MCF 10A (cell line): ENCODE measurements at regions not wholly inside any gene's neighbourhood (a gene's known extent, or its start where the extent isn't known, plus 50 kb on each side); places are given as distances from the start of the nearest gene placed in this dataset.

Experiments
- BruUV-seq: library from RNA; stranded (reverse); fragments of 400-500 nt; replicated peaks from 2 replicates; lab custom pipeline; 2021; lab: Mats Ljungman, UMichigan
- CTCF ChIA-PET: fragments of 300-600 bp; sonication (Branson Sonifier 250); formaldehyde crosslinking; extraction: SDS; loops from one replicate; lab custom pipeline; 2021; ENCODE audit warnings: antibody characterized with exemption, inconsistent platforms; lab: Yijun Ruan, JAX
- POLR2A ChIA-PET: fragments of 300-600, 350-650 bp; sonication (Branson Sonifier 250); formaldehyde crosslinking; extraction: SDS; loops from one replicate; lab custom pipeline; 2020; ENCODE audit warnings: antibody characterized with exemption, inconsistent platforms; lab: Yijun Ruan, JAX
- DNase-seq: peaks from one replicate; pipeline ENCODE4 v3.0.0-alpha.2; 2018; ENCODE audit not compliant: unreplicated experiment
- H3K27ac Mint-ChIP-seq: one replicate; pipeline ENCODE4 v1.8.0; 2022; ENCODE audit warnings: mild to moderate bottlenecking, low read depth, mixed read lengths; ENCODE audit not compliant: unreplicated experiment
- H3K27me3 Mint-ChIP-seq: one replicate; pipeline ENCODE4 v1.8.0; 2022; ENCODE audit warnings: mixed read lengths; ENCODE audit not compliant: insufficient read depth, unreplicated experiment
- H3K36me3 Mint-ChIP-seq: one replicate; pipeline ENCODE4 v1.8.0; 2022; ENCODE audit warnings: mild to moderate bottlenecking, moderate library complexity, mixed read lengths; ENCODE audit not compliant: insufficient read depth, unreplicated experiment
- H3K4me1 Mint-ChIP-seq: one replicate; pipeline ENCODE4 v1.8.0; 2022; ENCODE audit warnings: mixed read lengths; ENCODE audit not compliant: insufficient read depth, unreplicated experiment
- H3K4me3 Mint-ChIP-seq: one replicate; pipeline ENCODE4 v1.8.0; 2022; ENCODE audit warnings: mild to moderate bottlenecking, moderate library complexity, mixed read lengths; ENCODE audit not compliant: unreplicated experiment
- H3K9me3 Mint-ChIP-seq: one replicate; pipeline ENCODE4 v1.8.0; 2022; ENCODE audit warnings: mixed read lengths; ENCODE audit not compliant: unreplicated experiment
- intact Hi-C: fragments of 100-400 bp; cut with micrococcal nuclease; formaldehyde crosslinking; loops from 2 replicates; pipeline ENCODE4 v1.14.1; 2022
- TF ChIP-seq, protein P1 (sequence below): fragments of 200-600 bp; IDR thresholded peaks from one replicate; pipeline ENCODE4 v1.8.0; 2022; ENCODE audit warnings: antibody characterized with exemption, mild to moderate bottlenecking; ENCODE audit not compliant: unreplicated experiment

DNA sequence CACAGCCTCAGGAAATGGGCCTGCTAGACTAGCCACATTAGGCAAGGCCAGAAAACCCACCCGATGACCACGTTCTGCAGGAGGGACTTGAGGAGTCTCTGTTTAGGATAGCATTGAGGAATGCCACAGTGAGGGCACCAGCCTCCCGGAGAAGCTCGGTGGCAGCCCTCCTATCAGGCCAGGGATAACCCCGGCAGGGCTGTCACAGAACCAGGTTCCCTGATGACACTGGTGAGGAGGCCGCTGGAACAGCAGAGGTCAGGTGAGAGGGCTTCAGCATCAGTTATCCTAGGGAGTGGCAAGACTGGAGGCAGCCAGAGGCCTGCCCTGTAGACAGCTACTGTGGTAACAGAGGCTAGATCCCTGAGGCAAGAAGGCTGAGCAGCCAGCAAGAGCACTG lies 157.6 kb downstream of the MYLK4 start:
- Mint-ChIP-seq H3K27ac (no peak overlapping the region), H3K4me3 (no peak overlapping the region), H3K4me1 (no peaks in the 10 kb centered on the region), H3K9me3 (no peaks in the 10 kb centered on the region), H3K36me3 (no peaks in the 10 kb centered on the region), H3K27me3 (no peaks in the 10 kb centered on the region)
- TF ChIP-seq, protein P1, sequence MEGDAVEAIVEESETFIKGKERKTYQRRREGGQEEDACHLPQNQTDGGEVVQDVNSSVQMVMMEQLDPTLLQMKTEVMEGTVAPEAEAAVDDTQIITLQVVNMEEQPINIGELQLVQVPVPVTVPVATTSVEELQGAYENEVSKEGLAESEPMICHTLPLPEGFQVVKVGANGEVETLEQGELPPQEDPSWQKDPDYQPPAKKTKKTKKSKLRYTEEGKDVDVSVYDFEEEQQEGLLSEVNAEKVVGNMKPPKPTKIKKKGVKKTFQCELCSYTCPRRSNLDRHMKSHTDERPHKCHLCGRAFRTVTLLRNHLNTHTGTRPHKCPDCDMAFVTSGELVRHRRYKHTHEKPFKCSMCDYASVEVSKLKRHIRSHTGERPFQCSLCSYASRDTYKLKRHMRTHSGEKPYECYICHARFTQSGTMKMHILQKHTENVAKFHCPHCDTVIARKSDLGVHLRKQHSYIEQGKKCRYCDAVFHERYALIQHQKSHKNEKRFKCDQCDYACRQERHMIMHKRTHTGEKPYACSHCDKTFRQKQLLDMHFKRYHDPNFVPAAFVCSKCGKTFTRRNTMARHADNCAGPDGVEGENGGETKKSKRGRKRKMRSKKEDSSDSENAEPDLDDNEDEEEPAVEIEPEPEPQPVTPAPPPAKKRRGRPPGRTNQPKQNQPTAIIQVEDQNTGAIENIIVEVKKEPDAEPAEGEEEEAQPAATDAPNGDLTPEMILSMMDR = no peak
- POLR2A ChIA-PET = no interaction called here
- intact Hi-C loops = no loop called here
- no peak for DNase-seq
- no TSS peak for BruUV-seq
- CTCF ChIA-PET = no interaction called here

DNA sequence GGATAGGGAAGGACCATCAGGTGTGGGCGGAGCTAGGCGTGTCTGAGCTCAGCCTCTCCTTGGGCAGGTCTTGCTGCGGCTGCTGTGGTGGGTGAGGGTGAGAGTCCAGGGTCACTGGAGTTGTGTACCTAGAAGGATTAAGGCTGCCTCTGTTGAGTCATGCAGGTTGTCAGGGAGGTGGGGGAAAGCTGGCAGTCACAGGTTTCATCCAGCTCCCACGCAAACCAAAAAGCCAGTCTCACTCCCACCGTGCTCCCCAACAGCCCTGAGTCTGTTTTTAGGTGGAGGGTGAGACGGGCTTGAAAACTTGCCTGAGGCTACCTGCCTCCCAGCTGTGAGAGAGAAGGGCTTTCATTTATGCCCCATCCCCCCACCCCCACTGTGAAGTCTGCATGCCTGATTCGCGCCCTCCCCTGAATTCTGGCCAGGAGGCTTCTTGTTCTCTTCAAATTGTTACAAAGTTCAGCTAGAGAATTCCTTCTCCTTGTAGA lies 161.5 kb downstream of the MYLK4 start:
- no TSS peak for BruUV-seq

DNA sequence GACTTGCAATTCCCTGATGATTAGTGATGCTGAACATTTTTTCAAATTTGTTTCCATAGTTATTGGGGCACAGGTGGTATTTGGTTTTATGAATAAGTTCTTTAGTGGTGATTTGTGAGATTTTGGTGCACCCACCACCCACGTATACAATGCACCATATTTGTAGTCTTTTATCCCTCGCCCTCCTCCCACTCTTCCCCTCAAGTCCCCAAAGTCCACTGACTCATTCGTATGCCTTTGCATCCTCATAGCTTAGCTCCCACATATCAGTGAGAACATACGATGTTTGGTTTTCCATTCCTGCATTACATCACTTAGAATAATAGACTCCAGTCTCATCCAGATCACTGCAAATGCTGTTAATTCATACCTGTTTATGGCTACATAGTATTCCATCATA lies 167.3 kb downstream of the MYLK4 start:
- peaks cover 11% of the 10 kb centered on the region for H3K9me3 Mint-ChIP-seq
- POLR2A ChIA-PET = no interaction called here
- H3K4me3 Mint-ChIP-seq = no peak overlapping the region
- CTCF ChIA-PET = interaction anchor here (0.6 kb wide), 1 partner anchor 51 kb away, joined by 3 read pairs; no protein-coding TSS in a partner anchor
- no peaks in the 10 kb centered on the region for H3K27me3 Mint-ChIP-seq
- TF ChIP-seq, protein P1 = no peak
- H3K27ac Mint-ChIP-seq = no peak overlapping the region
- H3K36me3 Mint-ChIP-seq = no peaks in the 10 kb centered on the region
- DNase-seq = no peak
- intact Hi-C loops = no loop called here
- BruUV-seq = no TSS peak
- H3K4me1 Mint-ChIP-seq = no peaks in the 10 kb centered on the region

More for the DNA sequence above, 161.5 kb downstream of the MYLK4 start:
- intact Hi-C loops = no loop called here
- ChIA-PET POLR2A (interaction anchor here (1.6 kb wide), 1 partner anchor 19 kb away, joined by 3 read pairs; no protein-coding TSS in a partner anchor), CTCF (interaction anchor here (0.9 kb wide), 1 partner anchor 15 kb away, joined by 3 read pairs; no protein-coding TSS in a partner anchor)
- Mint-ChIP-seq H3K4me1 (no peaks in the 10 kb centered on the region), H3K4me3 (no peak overlapping the region), H3K36me3 (no peaks in the 10 kb centered on the region), H3K9me3 (peaks cover 11% of the 10 kb centered on the region), H3K27ac (no peak overlapping the region), H3K27me3 (no peaks in the 10 kb centered on the region)
- TF ChIP-seq, protein P1 = no peak
- peak; percentile 82 for DNase-seq

DNA sequence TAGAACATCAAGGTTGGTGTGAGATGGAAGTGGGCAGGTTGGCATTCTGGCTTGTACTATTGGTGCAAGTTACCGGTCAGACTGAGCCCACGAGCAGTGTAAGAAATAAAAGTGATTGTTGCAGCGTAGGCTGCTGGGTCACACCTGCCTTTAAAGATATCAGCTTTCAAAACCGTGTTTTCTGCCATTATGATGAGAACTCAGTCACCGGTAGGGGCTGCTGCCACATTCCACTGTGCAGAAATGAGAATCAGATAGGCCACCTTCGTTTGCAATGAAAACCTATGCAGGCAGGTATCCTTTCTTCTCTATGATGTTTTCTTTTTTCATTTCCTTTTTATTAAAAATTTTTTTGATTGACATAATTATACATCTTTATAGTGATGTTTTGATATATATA lies 168.5 kb downstream of the MYLK4 start:
- H3K27ac Mint-ChIP-seq = no peak overlapping the region
- no peaks in the 10 kb centered on the region for H3K36me3 Mint-ChIP-seq
- no peaks in the 10 kb centered on the region for H3K4me1 Mint-ChIP-seq
- H3K9me3 Mint-ChIP-seq = peaks cover 11% of the 10 kb centered on the region
- POLR2A ChIA-PET = interaction anchor here (0.8 to 1.2 kb wide), 3 partner anchors 19 to 209 kb away, joined by 3 to 4 read pairs (median 3); no protein-coding TSS in a partner anchor
- intact Hi-C loops = no loop called here
- H3K27me3 Mint-ChIP-seq = no peaks in the 10 kb centered on the region
- no peak for DNase-seq
- TF ChIP-seq, protein P1 = no peak
- H3K4me3 Mint-ChIP-seq = no peak overlapping the region
- BruUV-seq = no TSS peak
- CTCF ChIA-PET = no interaction called here
